ENCODE measurements at regions not wholly inside any gene's neighbourhood (a gene's known extent, or its start where the extent isn't known, plus 50 kb on each side); places are given as distances from the start of the nearest gene placed in this dataset.
"Not testable (repeated sequence)": the region's sequence is repeated elsewhere in the genome, so short reads cannot be mapped to it uniquely, and the experiment has no call there.

GRCh38 chr4:117135634-117136354 is 50.4 kb upstream of the TRAM1L1 start:
- intact Hi-C loops (cut with micrococcal nuclease): no loop called here

- intact Hi-C loops (cut with micrococcal nuclease): no loop called here
Observed at GRCh38 chr4:117137145-117137544, 51.8 kb upstream of the TRAM1L1 start.

- intact Hi-C loops (cut with micrococcal nuclease): not testable (repeated sequence)
Observed at GRCh38 chr4:117138732-117139131, 53.4 kb upstream of the TRAM1L1 start.

GRCh38 chr4:117154251-117154650 is 68.9 kb upstream of the TRAM1L1 start:
- intact Hi-C loops (cut with micrococcal nuclease): no loop called here

GRCh38 chr4:117156806-117157205 is 71.4 kb upstream of the TRAM1L1 start:
- intact Hi-C loops (cut with micrococcal nuclease): no loop called here

GRCh38 chr4:117157360-117157759 is 72.0 kb upstream of the TRAM1L1 start:
- intact Hi-C loops (cut with micrococcal nuclease): no loop called here

GRCh38 chr4:117162976-117163375 is 77.6 kb upstream of the TRAM1L1 start:
- intact Hi-C loops (cut with micrococcal nuclease): no loop called here

- intact Hi-C loops (cut with micrococcal nuclease): no loop called here
Observed at GRCh38 chr4:117164338-117164737, 79.0 kb upstream of the TRAM1L1 start.

- intact Hi-C loops (cut with micrococcal nuclease): not testable (repeated sequence)
Observed at GRCh38 chr4:117175369-117175768, 90.0 kb upstream of the TRAM1L1 start.

GRCh38 chr4:117203231-117203630 is 117.9 kb upstream of the TRAM1L1 start:
- intact Hi-C loops (cut with micrococcal nuclease): no loop called here

GRCh38 chr4:117210551-117210950 is 125.2 kb upstream of the TRAM1L1 start:
- intact Hi-C loops (cut with micrococcal nuclease): no loop called here

- intact Hi-C loops (cut with micrococcal nuclease): no loop called here
Observed at GRCh38 chr4:117224256-117224655, 138.9 kb upstream of the TRAM1L1 start.

GRCh38 chr4:117225471-117225870 is 140.1 kb upstream of the TRAM1L1 start:
- intact Hi-C loops (cut with micrococcal nuclease): no loop called here

- intact Hi-C loops (cut with micrococcal nuclease): no loop called here
Observed at GRCh38 chr4:117227925-117228324, 142.5 kb upstream of the TRAM1L1 start.

- intact Hi-C loops (cut with micrococcal nuclease): no loop called here
Observed at GRCh38 chr4:117239434-117239833, 154.1 kb upstream of the TRAM1L1 start.

GRCh38 chr4:117249333-117249732 is 164.0 kb upstream of the TRAM1L1 start:
- intact Hi-C loops (cut with micrococcal nuclease): no loop called here

- intact Hi-C loops (cut with micrococcal nuclease): no loop called here
Observed at GRCh38 chr4:117264072-117264471, 178.7 kb upstream of the TRAM1L1 start.

GRCh38 chr4:117267317-117267716 is 181.9 kb upstream of the TRAM1L1 start:
- intact Hi-C loops (cut with micrococcal nuclease): no loop called here

- intact Hi-C loops (cut with micrococcal nuclease): no loop called here
Observed at GRCh38 chr4:117284736-117285135, 199.4 kb upstream of the TRAM1L1 start.

GRCh38 chr4:117293784-117294183 is 208.4 kb upstream of the TRAM1L1 start:
- intact Hi-C loops (cut with micrococcal nuclease): no loop called here

- intact Hi-C loops (cut with micrococcal nuclease): no loop called here
Observed at GRCh38 chr4:117302226-117302625, 216.8 kb upstream of the TRAM1L1 start.

GRCh38 chr4:117311215-117311614 is 225.8 kb upstream of the TRAM1L1 start:
- intact Hi-C loops (cut with micrococcal nuclease): no loop called here

GRCh38 chr4:117311989-117312388 is 226.6 kb upstream of the TRAM1L1 start:
- intact Hi-C loops (cut with micrococcal nuclease): no loop called here

Data from T-helper 2 cell treated with Interferon-gamma antibody and Interleukin-4, amounts not matched to agents 100 ng/mL and 5 ng/mL, for 36 hours (primary cell).